Tibial nerve (tissue), 4 donors: ENCODE measurements at regions not wholly inside any gene's neighbourhood (a gene's known extent, or its start where the extent isn't known, plus 50 kb on each side); places are given as distances from the start of the nearest gene placed in this dataset.

Source experiments
- DNase-seq, 2 donors: peaks; one replicate each; pipeline ENCODE4 v3.0.0-alpha.2; 2019; ENCODE audit warnings: low spot score in 2 of 2
- H3K27ac ChIP-seq, 4 donors: fragments of 200-600 bp; sonication (generic) in 3 of 4; one replicate each; pipeline ENCODE4 v1.5.1; 2017 to 2019; ENCODE audit warnings: mild to moderate bottlenecking in 1 of 4
- H3K27me3 ChIP-seq, 2 donors: fragments of 200-600 bp; sonication (generic) in 1 of 2; one replicate each; pipeline versions ENCODE4 v1.5.1 to v1.6.0; 2017 to 2019
- H3K36me3 ChIP-seq, 3 donors: fragments of 200-600 bp; sonication (generic); one replicate each; pipeline ENCODE4 v1.5.1; 2018 to 2019
- H3K4me1 ChIP-seq, 4 donors: fragments of 200-600 bp; sonication (generic) in 3 of 4; one replicate each; pipeline ENCODE4 v1.5.1; 2017 to 2019
- H3K4me3 ChIP-seq, 4 donors: fragments of 200-600 bp; sonication (generic) in 3 of 4; one replicate each; pipeline ENCODE4 v1.5.1; 2017 to 2019; ENCODE audit warnings: mild to moderate bottlenecking in 1 of 4, moderate library complexity in 1 of 4
- H3K9me3 ChIP-seq, 4 donors: fragments of 200-600 bp; sonication (generic) in 3 of 4; one replicate each; pipeline ENCODE4 v1.5.1; 2017 to 2019
- CTCF ChIP-seq, 5 experiments: fragments of 200-600 bp in 3 of 5; fragments of 450-650 bp in 2 of 5; sonication (generic) in 3 of 5; IDR thresholded peaks; one replicate each; pipeline ENCODE4 v1.5.1; 2016 to 2019; ENCODE audit warnings: antibody characterized with exemption in 5 of 5, mild to moderate bottlenecking in 3 of 5, moderate library complexity in 2 of 5
- EP300 ChIP-seq, 2 donors: sonication (generic); formaldehyde crosslinking; IDR thresholded peaks; one replicate each; pipeline ENCODE4 v1.6.1; 2017; ENCODE audit warnings: antibody characterized with exemption in 2 of 2, mild to moderate bottlenecking in 1 of 2
- POLR2A ChIP-seq, 2 donors: fragments of 450-650 bp; IDR thresholded peaks; one replicate each; pipeline ENCODE4 v1.6.1; 2017; ENCODE audit warnings: antibody characterized with exemption in 2 of 2, mild to moderate bottlenecking in 2 of 2, moderate library complexity in 2 of 2
- WGBS, 2 donors: methylation state at CpG; one replicate each; pipeline ENCODE4 v1.1.5; 2018; 5-methylcytosine and 5-hydroxymethylcytosine counted together

- Histone ChIP-seq H3K36me3 (no peaks in the 10 kb centered on the region), H3K9me3 (no peaks in the 10 kb centered on the region), H3K4me3 (no peak overlapping the region), H3K4me1 (peaks cover 0 to 5% (median 0%) of the 10 kb centered on the region in 4 donors), H3K27ac (no peak overlapping the region), H3K27me3 (no peaks in the 10 kb centered on the region)
- WGBS, 2 donors = 58 to 67% methylated on average over 3 of the region's 3 CpGs
- DNase-seq = no peak
- no peak for TF ChIP-seq EP300 (IDR thresholded peaks at IDR 0.05)
- no peak for TF ChIP-seq POLR2A (IDR thresholded peaks at IDR 0.05)
- no peak for TF ChIP-seq CTCF (IDR thresholded peaks at IDR 0.05)
These were observed 247.2 kb downstream of the KIF4B start for GRCh38 chr5:155260798-155261197.

- TF ChIP-seq CTCF (IDR thresholded peaks at IDR 0.05) = no peak
- 89 to 90% methylated on average over 2 of the region's 2 CpGs for WGBS, 2 donors
These were observed 249.8 kb downstream of the KIF4B start for GRCh38 chr5:155263381-155263780.

GRCh38 chr5:155264809-155265208 lies 251.3 kb downstream of the KIF4B start:
- no peak for DNase-seq
- no peak overlapping the region for H3K27ac ChIP-seq
- no peaks in the 10 kb centered on the region for H3K4me1 ChIP-seq
- H3K36me3 ChIP-seq = no peaks in the 10 kb centered on the region
- WGBS, 2 donors = 79 to 80% methylated on average over 5 of the region's 5 CpGs
- H3K4me3 ChIP-seq = no peak overlapping the region
- H3K27me3 ChIP-seq = no peaks in the 10 kb centered on the region
- no peaks in the 10 kb centered on the region for H3K9me3 ChIP-seq
- TF ChIP-seq EP300 (IDR thresholded peaks at IDR 0.05) (no peak), CTCF (IDR thresholded peaks at IDR 0.05) (no peak), POLR2A (IDR thresholded peaks at IDR 0.05) (no peak)

More at GRCh38 chr5:155263381-155263780, 249.8 kb downstream of the KIF4B start:
- Histone ChIP-seq H3K27me3 (no peaks in the 10 kb centered on the region), H3K9me3 (no peaks in the 10 kb centered on the region), H3K4me3 (no peak overlapping the region), H3K4me1 (peaks cover 0 to 5% (median 0%) of the 10 kb centered on the region in 4 donors), H3K27ac (no peak overlapping the region), H3K36me3 (no peaks in the 10 kb centered on the region)
- DNase-seq = no peak

DNA sequence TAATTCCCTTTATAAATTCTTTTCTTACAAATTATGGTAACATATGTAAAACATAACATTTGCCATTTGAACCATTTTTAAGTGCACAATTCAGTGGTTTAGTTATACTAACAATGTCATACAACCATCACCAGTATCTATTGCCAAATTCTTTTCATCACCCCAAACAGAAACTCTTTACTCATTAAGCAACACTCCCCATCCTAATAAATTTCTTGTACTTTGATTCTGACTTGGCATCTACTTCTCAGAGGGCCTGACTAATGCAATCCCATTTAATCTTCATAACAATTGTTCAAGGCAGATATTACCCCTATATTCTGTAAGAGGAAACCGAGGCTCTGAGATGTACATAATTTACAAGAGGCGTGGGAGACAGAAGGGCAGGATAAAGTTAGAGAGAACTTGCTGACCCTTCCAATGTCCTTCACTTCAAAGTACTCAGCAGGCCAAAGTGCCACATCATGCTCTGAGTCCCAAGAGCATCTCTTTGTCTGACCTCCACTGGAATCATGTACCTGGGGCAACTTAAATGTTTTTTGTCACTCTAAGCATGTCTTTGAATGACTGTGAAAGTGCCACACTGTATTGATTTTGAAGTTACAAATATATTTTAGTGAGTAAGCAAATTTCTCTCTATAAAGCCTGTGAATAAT lies 255.3 kb downstream of the KIF4B start:
- Histone ChIP-seq H3K9me3 (no peaks in the 10 kb centered on the region), H3K27ac (no peak overlapping the region), H3K36me3 (no peaks in the 10 kb centered on the region), H3K4me1 (no peaks in the 10 kb centered on the region), H3K4me3 (no peak overlapping the region), H3K27me3 (no peaks in the 10 kb centered on the region)
- no peak for DNase-seq
- WGBS, 2 donors = 86 to 91% methylated on average over 2 of the region's 2 CpGs
- no peak for TF ChIP-seq POLR2A (IDR thresholded peaks at IDR 0.05)
- no peak for TF ChIP-seq EP300 (IDR thresholded peaks at IDR 0.05)
- TF ChIP-seq CTCF (IDR thresholded peaks at IDR 0.05) = no peak

DNA sequence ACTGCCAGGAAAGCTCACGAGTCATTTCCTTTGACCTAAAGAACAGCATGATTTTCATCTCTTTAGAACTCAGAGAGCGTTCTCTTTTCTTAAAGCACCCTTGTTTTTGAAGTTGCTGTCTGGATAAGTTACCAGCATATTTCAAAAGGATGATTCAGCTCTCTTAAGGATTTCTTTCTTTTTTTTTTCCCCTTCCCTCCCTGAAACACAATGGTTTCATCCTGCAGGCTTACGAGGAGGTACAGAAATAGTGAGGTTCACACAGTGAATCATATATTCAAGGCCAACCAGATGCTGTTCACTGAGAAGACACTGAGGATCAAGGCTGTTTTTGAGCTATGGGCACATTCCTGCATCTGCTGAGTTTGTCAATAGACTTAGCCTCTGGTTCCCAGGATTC lies 257.2 kb downstream of the KIF4B start:
- no peak overlapping the region for H3K4me3 ChIP-seq
- DNase-seq = no peak
- no peak overlapping the region for H3K27ac ChIP-seq
- H3K4me1 ChIP-seq = no peaks in the 10 kb centered on the region
- TF ChIP-seq EP300 (IDR thresholded peaks at IDR 0.05) (no peak), POLR2A (IDR thresholded peaks at IDR 0.05) (no peak), CTCF (IDR thresholded peaks at IDR 0.05) (no peak)
- WGBS, 2 donors = 20 to 36% methylated on average over 3 of the region's 3 CpGs
- no peaks in the 10 kb centered on the region for H3K9me3 ChIP-seq
- H3K36me3 ChIP-seq = no peaks in the 10 kb centered on the region
- H3K27me3 ChIP-seq = no peaks in the 10 kb centered on the region
